Activated T-helper 2 cell treated with anti-CD3 and anti-CD28 coated beads, Interferon-gamma antibody, Interleukin-2, Interleukin-4, amounts not matched to agents 10 μg/mL and 5 μg/mL and 100 μg/mL, durations not matched to agents 14 hours and 24 hours and 36 hours (primary cell): ENCODE measurements at regions not wholly inside any gene's neighbourhood (a gene's known extent, or its start where the extent isn't known, plus 50 kb on each side); places are given as distances from the start of the nearest gene placed in this dataset.

Source experiments
- DNase-seq: peaks from one replicate; pipeline ENCODE4 v3.0.0; 2021; ENCODE audit warnings: low spot score
- H3K27ac Mint-ChIP-seq: one replicate; pipeline ENCODE4 v1.8.0; 2021; ENCODE audit warnings: mixed read lengths
- H3K27me3 Mint-ChIP-seq: one replicate; pipeline ENCODE4 v1.8.0; 2021; ENCODE audit warnings: low read depth, mixed read lengths
- H3K36me3 Mint-ChIP-seq: one replicate; pipeline ENCODE4 v1.8.0; 2021; ENCODE audit warnings: low read depth, mixed read lengths
- H3K4me1 Mint-ChIP-seq: one replicate; pipeline ENCODE4 v1.8.0; 2021; ENCODE audit warnings: low read depth, mixed read lengths
- H3K4me3 Mint-ChIP-seq: one replicate; pipeline ENCODE4 v1.8.0; 2021; ENCODE audit warnings: low read depth, mild to moderate bottlenecking, moderate library complexity, mixed read lengths
- H3K9me3 Mint-ChIP-seq: one replicate; pipeline ENCODE4 v1.8.0; 2021; ENCODE audit warnings: mixed read lengths
- intact Hi-C: fragments of 100-400 bp; cut with micrococcal nuclease; formaldehyde crosslinking; loops from one replicate; pipeline ENCODE4 v1.15.1; 2023

- Mint-ChIP-seq H3K4me3 (no peak overlapping the region), H3K36me3 (no peaks in the 10 kb centered on the region), H3K9me3 (no peaks in the 10 kb centered on the region), H3K27me3 (no peaks in the 10 kb centered on the region), H3K27ac (no peak overlapping the region), H3K4me1 (no peaks in the 10 kb centered on the region)
- intact Hi-C loops = no loop called here
- no peak for DNase-seq
These were observed 451.1 kb upstream of the NETO1 start for GRCh38 chr18:73318739-73319479.

GRCh38 chr18:73316513-73316912 is 448.7 kb upstream of the NETO1 start:
- H3K4me1 Mint-ChIP-seq = no peaks in the 10 kb centered on the region
- H3K4me3 Mint-ChIP-seq = no peak overlapping the region
- H3K36me3 Mint-ChIP-seq = no peaks in the 10 kb centered on the region
- no peaks in the 10 kb centered on the region for H3K27me3 Mint-ChIP-seq
- H3K9me3 Mint-ChIP-seq = no peaks in the 10 kb centered on the region
- intact Hi-C loops = no loop called here
- H3K27ac Mint-ChIP-seq = no peak overlapping the region
- no peak for DNase-seq

DNA sequence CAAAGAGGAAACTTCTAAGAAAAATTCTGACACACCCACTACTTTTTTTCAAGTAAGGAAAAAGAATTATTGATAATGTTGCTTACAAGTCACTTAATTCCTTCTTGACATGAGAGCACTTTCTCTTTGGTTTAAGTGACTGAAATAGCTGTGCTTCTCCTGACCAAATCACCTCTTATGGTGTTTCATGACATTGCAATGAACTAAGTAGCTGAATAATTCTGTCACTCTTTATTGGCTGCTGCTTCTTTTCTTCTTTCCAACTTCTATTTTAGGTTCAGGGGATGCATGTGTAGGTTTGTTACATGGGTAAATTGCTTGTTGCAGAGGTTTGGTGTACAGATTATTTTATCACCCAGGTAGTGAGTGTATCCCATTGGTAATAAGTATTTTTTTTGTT is 447.6 kb upstream of the NETO1 start:
- H3K27ac Mint-ChIP-seq = no peak overlapping the region
- H3K4me1 Mint-ChIP-seq = no peaks in the 10 kb centered on the region
- intact Hi-C loops = no loop called here
- H3K27me3 Mint-ChIP-seq = no peaks in the 10 kb centered on the region
- no peak overlapping the region for H3K4me3 Mint-ChIP-seq
- H3K36me3 Mint-ChIP-seq = no peaks in the 10 kb centered on the region
- DNase-seq = no peak
- H3K9me3 Mint-ChIP-seq = no peaks in the 10 kb centered on the region

GRCh38 chr18:73313476-73313875 is 445.7 kb upstream of the NETO1 start:
- Mint-ChIP-seq H3K9me3 (no peaks in the 10 kb centered on the region), H3K27ac (no peak overlapping the region), H3K4me1 (no peaks in the 10 kb centered on the region), H3K4me3 (no peak overlapping the region), H3K36me3 (no peaks in the 10 kb centered on the region), H3K27me3 (no peaks in the 10 kb centered on the region)
- no peak for DNase-seq
- intact Hi-C loops = no loop called here

GRCh38 chr18:73296686-73297085 is 428.9 kb upstream of the NETO1 start:
- intact Hi-C loops = no loop called here
- Mint-ChIP-seq H3K36me3 (no peaks in the 10 kb centered on the region), H3K27me3 (no peaks in the 10 kb centered on the region), H3K9me3 (peaks cover 9% of the 10 kb centered on the region), H3K27ac (no peak overlapping the region), H3K4me3 (no peak overlapping the region), H3K4me1 (no peaks in the 10 kb centered on the region)
- DNase-seq = no peak

DNA sequence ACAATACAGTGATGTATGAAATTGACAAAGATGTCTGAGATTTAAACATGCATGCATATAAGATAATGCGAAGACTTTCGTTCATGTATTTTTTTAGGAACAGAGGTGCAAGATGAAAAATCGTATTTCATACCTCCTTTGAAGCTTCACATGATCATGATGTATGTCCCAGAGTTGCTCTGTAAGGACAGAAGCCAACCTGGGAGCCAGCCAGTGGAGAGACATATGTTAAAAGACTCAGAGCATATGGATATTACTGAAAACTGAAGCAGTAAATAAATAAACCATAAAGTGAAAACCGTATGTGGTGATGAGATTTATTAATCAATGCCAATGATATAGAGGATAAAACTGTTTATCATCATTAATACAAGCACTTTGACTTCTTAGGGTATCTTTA is 424.4 kb upstream of the NETO1 start:
- Mint-ChIP-seq H3K27ac (no peak overlapping the region), H3K4me3 (no peak overlapping the region), H3K36me3 (no peaks in the 10 kb centered on the region), H3K4me1 (no peaks in the 10 kb centered on the region), H3K27me3 (no peaks in the 10 kb centered on the region), H3K9me3 (peaks cover 9% of the 10 kb centered on the region)
- no peak for DNase-seq
- intact Hi-C loops = no loop called here

DNA sequence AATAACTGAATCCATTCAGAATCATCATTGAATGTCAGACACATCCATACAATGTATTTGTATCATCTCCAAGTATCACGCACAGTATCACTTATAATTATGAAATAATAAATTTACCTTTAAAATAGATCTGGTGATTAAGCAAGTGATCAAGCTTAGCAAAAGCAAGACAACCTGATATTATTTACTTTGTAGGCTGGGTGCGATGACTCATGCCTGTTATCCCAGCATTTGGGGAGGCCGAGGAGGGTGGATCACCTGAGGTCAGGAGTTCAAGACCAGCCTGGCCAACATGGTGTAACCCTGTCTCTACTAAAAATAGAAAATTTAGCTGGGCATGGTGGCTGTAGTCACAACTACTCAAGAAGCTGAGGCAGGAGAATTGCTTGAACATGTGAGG is 421.0 kb upstream of the NETO1 start:
- intact Hi-C loops = no loop called here
- no peaks in the 10 kb centered on the region for H3K27me3 Mint-ChIP-seq
- H3K36me3 Mint-ChIP-seq = no peaks in the 10 kb centered on the region
- H3K9me3 Mint-ChIP-seq = peaks cover 4% of the 10 kb centered on the region
- no peak for DNase-seq
- no peaks in the 10 kb centered on the region for H3K4me1 Mint-ChIP-seq
- H3K27ac Mint-ChIP-seq = no peak overlapping the region
- H3K4me3 Mint-ChIP-seq = no peak overlapping the region

DNA sequence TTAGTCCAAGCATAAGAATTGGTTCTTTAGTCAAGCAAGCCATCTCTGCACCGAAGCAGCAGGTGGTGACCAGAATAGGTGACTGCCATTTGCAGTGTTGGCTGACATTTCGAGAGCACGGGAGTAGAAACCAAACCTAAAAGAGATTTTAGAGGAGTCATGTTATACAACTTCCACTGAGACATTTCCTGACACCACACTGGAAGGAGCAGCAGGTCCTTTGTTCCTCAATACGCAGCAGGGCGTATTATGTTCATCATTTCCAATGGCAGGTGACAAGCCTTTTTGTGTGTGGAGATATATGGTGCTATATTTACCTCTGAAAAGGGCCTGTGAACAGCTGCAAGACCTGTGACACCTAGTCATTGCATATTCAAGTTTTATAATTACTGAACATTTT is 418.8 kb upstream of the NETO1 start:
- Mint-ChIP-seq H3K27ac (no peak overlapping the region), H3K9me3 (peaks cover 8% of the 10 kb centered on the region), H3K27me3 (no peaks in the 10 kb centered on the region), H3K4me3 (no peak overlapping the region), H3K4me1 (no peaks in the 10 kb centered on the region), H3K36me3 (no peaks in the 10 kb centered on the region)
- DNase-seq = no peak
- intact Hi-C loops = no loop called here

- H3K4me3 Mint-ChIP-seq = no peak overlapping the region
- no peaks in the 10 kb centered on the region for H3K27me3 Mint-ChIP-seq
- H3K27ac Mint-ChIP-seq = no peak overlapping the region
- no peaks in the 10 kb centered on the region for H3K36me3 Mint-ChIP-seq
- peaks cover 8% of the 10 kb centered on the region for H3K9me3 Mint-ChIP-seq
- H3K4me1 Mint-ChIP-seq = no peaks in the 10 kb centered on the region
- intact Hi-C loops = no loop called here
- DNase-seq = no peak
These were observed 416.0 kb upstream of the NETO1 start for GRCh38 chr18:73283788-73284187.

DNA sequence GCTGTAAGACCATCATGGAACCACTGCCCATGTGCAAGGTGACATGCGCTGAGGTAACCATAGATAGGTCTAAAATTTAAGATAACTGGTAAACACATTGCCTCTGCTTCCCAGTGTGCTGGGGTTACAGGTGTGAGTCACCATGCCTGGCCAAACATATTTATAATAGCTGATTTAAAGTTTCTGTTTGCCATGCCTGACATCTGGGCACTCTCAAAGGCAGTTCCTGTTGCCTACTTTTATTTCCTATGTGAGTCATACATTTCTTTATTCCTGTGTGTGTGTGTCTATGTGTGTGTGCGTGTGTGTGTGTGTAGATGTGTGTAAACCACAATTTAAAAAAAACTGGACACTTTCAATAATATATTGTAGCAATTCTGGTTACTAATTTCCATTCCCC is 415.2 kb upstream of the NETO1 start:
- peaks cover 13% of the 10 kb centered on the region for H3K9me3 Mint-ChIP-seq

DNA sequence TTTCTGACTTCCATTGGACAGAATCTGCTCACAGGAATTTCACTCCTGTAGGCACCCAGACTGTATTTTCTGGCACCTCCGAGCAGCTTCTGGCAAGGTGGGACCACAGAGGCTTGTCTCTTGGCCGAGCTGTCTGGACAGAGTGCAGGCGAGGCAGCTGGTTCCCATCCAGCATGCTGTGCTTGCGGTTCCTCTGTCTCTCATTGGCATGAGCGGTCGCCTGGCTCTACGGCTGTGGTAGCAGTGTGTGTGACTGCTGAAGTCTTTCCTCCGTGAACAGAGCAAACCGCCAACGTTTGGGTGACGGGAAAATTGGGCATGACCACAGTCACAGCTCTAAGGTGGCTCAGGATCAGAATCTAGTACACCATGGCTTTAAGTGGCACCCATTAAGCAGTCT is 411.7 kb upstream of the NETO1 start:
- H3K4me3 Mint-ChIP-seq = no peak overlapping the region
- no peaks in the 10 kb centered on the region for H3K27me3 Mint-ChIP-seq
- peaks cover 14% of the 10 kb centered on the region for H3K9me3 Mint-ChIP-seq
- H3K27ac Mint-ChIP-seq = no peak overlapping the region
- intact Hi-C loops = no loop called here
- H3K4me1 Mint-ChIP-seq = no peaks in the 10 kb centered on the region
- H3K36me3 Mint-ChIP-seq = no peaks in the 10 kb centered on the region
- DNase-seq = no peak

More for the DNA sequence above, 415.2 kb upstream of the NETO1 start:
- no peak for DNase-seq
- H3K27me3 Mint-ChIP-seq = no peaks in the 10 kb centered on the region
- no peak overlapping the region for H3K27ac Mint-ChIP-seq
- no peak overlapping the region for H3K4me3 Mint-ChIP-seq
- no peaks in the 10 kb centered on the region for H3K4me1 Mint-ChIP-seq
- no peaks in the 10 kb centered on the region for H3K36me3 Mint-ChIP-seq
- intact Hi-C loops = no loop called here

DNA sequence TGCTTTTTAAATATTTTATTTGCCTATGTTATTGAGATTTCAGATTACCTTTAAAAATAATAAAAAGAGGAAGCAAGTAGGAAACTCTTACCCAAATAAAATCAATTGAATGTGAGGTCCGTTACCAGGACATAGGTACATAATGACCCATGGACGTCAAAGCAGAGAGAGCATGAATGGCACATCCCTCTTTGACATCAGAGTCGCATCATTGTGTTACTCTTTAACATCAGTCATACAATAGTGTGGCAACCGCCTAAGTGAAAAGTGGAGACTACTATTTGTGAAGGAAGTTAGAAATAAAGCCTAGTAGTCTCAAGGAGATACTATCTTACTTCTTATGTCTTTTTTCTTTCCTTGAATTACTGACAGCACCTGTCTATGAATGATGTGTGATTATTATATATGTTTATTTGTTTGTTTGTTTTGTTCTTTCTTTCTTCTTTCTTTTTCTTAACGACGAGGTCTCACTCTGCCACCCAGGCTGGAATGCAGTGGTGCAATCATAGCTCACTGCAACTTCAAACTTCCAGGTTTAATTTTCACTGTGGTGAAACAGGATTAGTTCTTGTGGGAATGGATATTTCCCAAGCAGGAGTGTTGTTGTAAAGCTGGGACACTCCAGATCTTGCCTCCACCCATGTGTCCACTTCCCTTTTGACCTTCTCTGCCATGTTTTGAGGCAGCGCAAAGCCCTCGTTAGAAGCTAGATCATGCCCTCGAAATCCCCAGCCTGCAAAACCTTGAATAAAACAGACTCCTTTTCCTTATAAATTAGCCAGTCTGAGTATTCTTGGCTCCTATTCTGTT is 407.2 kb upstream of the NETO1 start:
- H3K27ac Mint-ChIP-seq = no peak overlapping the region
- H3K27me3 Mint-ChIP-seq = no peaks in the 10 kb centered on the region
- DNase-seq = no peak
- H3K4me1 Mint-ChIP-seq = no peaks in the 10 kb centered on the region
- intact Hi-C loops = no loop called here
- H3K9me3 Mint-ChIP-seq = peaks cover 10% of the 10 kb centered on the region
- no peak overlapping the region for H3K4me3 Mint-ChIP-seq
- no peaks in the 10 kb centered on the region for H3K36me3 Mint-ChIP-seq

DNA sequence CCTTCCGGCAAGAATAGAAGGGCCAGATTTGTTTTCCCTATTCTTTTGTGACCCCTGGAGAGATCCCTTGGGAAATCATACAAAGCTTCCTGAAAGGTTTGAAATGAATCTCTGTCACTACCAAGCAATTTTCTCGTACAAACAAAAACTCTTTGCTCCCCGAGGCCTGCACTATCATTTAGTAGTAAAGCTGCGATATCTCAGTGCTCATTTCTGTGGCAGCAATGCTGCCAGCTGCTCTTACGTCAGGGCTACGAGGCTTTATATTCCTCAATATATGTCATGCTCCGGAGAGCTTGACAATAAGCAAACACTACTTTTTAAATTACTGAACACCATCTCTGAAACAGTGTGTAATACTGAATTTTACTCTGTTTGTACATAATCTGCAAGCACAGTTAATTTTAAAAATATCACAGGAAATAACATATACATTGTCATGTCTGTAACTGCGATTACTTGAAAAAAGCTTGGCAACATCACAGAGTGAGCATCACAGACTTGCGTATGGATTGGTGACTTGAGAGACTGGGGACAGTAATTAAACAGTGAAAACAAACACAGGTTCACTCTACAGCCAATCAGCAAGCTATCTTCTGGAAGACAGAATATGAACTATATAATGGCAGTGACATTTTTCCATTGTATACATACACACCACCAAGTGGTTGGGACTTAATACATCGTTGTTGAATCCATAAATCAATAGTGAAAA is 403.3 kb upstream of the NETO1 start:
- Mint-ChIP-seq H3K9me3 (peaks cover 4% of the 10 kb centered on the region), H3K27ac (no peak overlapping the region), H3K4me3 (no peak overlapping the region), H3K36me3 (no peaks in the 10 kb centered on the region), H3K4me1 (no peaks in the 10 kb centered on the region), H3K27me3 (no peaks in the 10 kb centered on the region)
- DNase-seq = no peak
- intact Hi-C loops = no loop called here
